ENCODE measurements at regions not wholly inside any gene's neighbourhood (a gene's known extent, or its start where the extent isn't known, plus 50 kb on each side); places are given as distances from the start of the nearest gene placed in this dataset.
"Not testable (repeated sequence)": the region's sequence is repeated elsewhere in the genome, so short reads cannot be mapped to it uniquely, and the experiment has no call there.

DNA sequence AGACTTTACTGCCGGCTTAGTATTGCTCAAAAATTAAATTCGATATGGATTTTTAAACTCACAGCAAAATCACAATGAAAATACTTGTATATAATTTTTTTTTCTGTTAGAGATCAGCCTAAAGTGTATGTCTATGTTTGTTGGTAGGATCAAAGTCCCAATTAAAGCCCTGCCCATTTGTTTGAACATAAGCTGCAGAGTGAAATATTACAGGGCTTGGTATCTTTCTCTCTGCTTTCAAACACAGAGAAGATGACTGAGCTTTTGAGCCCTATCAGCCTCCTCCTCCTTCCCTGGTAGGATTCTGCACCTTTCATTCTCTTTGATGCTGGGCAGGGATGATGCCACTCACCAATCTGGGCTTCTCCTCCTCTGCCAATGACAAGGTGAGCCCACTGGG, 345.4 kb downstream of the PPP1R2C start:
- DNase-seq, result no peak

DNA sequence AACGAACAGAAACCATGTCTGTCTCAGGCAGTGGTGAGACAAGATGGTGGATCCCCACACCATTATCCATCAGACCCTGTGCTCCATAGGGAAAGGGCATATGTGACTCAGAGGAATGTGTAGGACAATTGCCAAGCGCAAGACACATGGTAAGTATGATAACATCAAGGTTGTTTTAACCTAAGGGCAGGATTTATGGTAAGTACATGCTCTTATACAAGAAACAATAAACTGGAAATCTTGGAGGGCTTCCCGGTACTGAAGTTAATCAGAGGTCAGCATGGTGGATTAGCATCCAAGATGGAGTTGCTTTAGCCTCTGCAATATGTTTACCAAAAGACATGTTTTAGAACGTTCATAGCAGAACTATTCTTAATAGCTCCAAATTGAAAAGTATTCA, 355.0 kb downstream of the PPP1R2C start:
- DNase-seq, result no peak

DNA sequence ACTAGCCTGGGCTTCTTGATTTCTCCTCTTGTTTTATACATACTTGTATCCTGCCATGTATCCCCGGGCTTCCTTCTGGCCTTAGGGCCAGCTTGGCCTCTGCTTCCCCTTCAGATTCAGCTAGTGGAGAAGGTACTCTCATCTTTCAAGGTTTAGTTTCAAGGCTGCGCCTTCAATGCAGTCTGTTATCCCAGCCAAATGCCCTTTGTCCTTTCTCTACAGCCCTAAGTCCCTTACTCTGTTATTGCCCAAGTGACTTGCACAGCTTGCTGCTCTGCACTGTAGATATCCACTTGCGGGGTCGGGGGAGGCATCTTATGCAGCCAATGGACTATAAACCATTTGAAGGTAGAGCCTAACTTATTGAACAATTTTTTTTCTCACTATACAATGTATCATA, 357.5 kb downstream of the PPP1R2C start:
- DNase-seq, result no peak

DNA sequence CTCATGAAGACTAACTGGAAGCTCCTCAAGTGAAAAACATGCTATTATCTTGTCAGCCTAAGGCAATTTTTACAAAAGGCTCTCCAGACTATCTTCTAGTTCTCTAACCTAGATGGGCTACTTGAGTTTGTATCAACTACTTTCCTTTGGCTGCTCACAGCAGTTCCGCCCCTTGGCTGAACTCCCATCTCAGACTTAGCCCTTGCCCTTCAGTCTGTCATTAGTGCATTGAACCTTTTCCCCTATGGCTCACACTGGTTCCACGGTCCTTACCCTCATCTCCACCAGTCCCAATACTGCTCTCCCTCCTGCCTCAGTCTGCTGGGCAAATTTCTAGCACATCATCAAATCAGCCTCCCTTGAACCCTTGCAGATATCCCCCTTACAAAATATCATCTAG, 362.3 kb downstream of the PPP1R2C start:
- DNase-seq, result no peak

DNA sequence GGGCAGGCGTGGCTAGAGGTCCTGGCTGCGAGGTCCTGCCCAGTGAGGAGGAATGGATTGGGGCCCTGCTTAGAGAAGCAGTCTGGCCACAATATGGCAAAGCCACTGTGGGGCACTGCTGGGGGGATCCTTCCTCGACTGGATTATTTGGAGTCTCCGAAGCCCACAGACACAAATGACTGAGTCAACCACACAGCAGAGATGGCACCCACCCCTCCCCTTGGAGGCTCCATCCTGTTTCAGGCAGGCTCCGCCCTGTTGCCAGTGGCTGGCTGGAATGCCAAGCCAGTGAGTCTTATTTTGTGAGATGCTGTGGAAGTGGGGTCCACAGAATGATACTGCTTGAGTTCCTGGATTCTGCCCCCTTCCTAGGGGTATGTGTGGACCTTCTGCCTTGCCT, 363.9 kb downstream of the PPP1R2C start:
- no peak for DNase-seq

DNA sequence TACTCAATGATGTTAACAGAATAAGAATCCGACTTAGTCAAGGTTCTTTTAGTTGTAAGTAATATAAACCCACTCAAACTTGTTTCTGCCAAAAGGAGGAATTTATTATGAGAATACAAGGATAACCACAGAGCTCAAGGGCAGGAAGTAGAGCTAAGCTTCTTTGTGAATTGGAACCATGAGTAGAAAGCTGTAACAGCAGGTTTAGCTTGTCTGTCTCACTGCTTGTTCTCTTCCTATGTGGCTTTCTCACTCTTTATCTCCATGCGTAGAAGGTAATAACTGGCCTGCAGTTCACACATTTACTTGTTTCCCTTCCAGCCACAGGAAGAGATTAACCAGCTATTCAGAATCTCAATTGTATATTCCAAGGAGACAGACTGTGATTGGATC, 378.3 kb downstream of the PPP1R2C start:
- no peak for DNase-seq

DNA sequence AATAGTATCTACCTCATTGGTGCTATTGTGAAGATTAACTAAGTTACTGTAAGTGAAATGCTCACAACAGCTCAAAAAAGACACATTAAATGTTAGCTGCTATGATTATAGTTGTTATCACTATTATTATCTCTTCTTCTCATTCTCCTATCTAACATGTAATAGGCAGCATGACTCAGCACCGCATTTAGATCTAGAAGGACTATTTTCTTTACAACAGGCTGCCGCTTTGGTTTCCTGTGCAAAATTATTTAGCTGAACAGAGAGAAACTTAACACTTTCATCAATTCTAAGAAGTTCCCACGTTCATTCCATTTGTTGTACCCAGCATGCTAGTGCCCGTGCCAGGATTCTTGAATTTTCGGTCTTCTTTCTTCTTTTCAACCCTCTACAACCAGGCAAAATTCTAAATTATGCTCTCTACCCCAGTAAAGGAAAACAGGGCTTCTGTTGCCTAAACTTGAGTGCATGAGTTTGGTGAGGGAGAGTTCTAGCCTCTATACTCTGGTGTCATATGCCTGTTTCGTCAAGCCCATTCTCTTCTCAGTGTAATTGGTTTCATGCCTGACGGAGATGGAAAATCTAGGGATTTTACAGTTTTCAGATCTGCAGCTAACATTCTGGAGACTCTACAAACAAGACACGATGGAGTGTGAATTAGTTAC, 378.9 kb downstream of the PPP1R2C start:
- DNase-seq, result no peak

DNA sequence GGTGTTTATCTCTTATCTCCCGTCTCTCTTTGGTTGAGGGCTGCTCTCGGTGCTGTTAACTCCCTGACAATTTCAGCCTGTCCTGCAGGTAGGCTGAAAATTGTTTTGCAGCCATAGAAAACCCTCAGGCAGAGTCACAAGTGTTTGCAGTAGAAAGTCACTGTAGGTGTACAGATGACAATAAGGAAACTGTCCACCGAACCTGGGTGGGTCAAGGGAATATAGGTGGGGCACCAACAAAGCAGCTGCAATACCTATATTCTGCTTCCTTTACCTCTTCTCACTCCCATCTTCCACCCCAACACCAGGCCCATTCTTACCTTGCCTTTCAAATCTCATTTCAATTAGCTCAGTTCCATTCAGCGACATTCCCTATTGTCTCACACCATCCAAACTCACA, 381.8 kb downstream of the PPP1R2C start:
- no peak for DNase-seq

DNA sequence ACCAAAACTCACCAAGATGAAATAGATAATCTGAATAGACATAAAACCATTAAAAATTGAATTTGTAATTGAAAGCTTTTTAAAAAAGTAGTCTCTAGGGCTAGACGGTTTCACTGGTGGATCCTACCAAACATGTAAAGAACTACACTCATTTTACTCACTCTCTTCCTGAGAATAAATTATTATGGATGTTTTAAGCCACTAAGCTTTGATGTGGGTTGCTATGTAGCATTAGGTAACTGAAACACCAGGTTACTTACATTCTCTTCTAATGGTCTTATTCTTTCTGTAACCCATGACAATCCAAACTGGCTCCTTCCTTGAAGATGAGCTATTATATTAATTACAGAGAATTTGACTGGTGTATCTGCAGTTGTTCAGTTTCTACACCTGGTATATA, 385.1 kb downstream of the PPP1R2C start:
- no peak for DNase-seq

DNA sequence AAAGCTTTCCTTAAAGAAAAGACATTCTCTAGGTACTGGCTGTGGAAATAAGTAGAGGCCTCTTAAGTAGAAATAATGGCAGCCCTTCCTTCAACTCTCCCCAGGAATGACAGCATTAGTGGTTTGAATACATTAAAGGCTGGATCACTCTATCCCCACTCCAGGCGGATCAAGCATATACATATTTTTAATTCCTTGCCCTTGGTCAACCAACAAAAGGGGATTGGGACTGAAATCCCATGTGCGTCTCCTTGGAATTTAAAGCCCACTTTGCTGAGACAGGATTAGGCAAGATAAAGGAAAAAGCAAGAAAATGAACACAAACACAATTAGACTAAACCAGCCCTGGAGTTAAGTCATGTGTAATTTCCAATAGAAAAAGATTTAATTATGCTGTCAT, 391.3 kb downstream of the PPP1R2C start:
- no peak for DNase-seq

DNA sequence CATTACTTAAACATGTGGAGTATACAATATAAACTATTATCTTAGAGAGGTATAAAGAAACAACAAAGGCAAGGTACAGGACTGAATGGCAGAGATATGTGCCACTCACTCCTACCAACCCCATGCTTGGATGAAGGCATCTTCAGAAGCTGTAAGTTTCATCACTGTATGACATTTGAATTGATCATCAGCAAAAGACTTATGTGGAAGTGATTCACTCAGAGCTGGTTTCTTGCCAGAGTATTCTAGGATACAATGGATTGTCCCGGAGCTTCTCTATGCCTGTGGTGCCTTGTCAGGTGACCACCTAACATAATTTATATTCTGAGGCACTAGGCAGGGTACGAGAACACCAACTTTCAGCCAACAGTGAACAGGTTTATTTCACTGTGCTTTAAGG, 392.2 kb downstream of the PPP1R2C start:
- no peak for DNase-seq

DNA sequence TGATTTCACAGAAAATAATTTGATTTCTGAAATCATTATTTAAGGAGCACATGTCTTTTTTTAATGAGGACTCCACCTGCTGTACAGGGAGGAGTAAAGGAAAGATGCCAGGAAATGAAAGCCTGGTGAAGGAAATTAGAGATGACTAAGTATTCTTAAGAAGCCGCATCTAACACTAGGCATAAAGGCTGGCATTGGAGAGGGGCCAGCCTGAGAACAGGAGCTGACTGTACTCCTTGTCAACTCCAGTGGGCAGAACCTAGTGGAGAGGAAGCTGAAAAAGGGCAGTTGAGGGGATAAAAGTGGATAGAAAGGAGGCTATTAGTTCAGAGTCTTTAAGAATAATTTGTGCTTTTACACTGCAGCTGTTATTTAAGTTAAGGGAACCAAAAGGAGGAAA, 393.0 kb downstream of the PPP1R2C start:
- DNase-seq, result no peak

DNA sequence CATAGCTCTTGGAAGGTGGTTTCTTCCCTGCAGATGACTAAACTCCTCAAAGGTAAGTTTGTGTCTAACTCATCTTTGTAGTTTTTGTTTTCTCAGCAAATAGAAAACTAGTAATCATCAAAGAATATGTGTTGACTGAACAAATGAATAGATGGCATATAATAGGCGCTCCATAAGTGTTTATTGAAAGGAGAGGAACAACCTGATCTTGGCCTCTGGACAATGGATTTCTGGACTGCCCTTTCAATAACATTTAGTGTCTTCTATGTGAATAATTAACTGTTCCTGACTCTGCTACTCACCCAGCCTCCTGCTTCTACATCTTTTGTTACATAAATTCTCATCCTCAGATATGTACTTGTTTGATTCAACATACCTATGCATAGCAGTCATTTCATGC, 399.1 kb downstream of the PPP1R2C start:
- DNase-seq, result no peak

DNA sequence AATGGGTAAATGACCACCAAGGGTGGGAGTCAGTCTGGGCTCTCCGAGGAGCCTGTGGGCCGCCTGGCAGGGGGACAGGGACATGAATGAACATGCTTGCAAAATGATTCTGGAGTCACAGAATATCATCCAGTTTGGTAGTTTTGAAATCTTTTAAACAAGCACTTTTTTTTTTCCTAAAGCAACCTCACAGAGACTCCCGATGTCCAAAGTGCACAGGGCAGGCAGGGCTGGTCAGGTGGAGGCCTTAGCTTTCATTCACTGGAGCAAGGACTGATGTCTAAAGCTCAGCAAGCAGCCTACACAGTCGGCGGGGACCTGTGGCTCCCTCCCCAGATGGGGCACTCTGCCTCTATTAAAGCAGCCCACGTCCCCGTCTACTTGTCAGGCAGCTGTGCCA, 402.9 kb downstream of the PPP1R2C start:
- DNase-seq, result no peak

DNA sequence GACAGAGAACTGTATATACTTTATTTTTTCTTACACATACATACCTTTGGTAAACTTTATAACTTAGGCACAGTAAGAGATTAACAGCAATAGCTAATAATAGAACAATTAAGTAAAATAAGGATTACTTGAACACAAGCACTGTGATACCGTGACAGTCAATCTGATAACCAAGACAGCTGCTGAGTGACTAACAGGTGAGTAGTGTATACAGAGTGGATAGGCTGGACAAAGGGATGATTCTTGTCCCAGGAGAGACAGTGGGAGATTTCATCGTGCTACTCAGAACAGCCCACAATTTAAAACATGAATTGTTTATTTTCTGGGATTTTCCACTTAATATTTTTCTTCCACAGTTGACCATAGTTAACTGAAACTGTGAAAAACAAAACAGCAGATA, 411.8 kb downstream of the PPP1R2C start:
- no peak for DNase-seq

DNA sequence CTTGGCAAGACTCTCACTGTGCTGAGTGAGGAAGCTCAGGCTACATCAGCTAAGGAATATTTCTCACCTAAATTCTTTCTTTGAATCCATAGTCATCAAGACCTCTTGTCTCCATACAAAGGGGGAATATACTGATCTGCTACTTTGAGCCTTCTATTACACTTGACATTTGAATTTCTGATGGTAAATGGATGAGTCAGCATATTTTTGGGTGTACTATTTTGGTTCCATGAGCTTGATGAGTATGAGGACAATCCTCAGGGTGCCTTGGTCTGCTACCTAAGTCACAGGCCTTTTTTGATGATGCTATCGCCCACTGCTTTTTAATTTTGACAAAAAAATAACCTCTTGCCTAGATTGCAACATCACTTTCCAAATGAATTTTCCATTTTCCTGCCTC, 415.7 kb downstream of the PPP1R2C start:
- no peak for DNase-seq

DNA sequence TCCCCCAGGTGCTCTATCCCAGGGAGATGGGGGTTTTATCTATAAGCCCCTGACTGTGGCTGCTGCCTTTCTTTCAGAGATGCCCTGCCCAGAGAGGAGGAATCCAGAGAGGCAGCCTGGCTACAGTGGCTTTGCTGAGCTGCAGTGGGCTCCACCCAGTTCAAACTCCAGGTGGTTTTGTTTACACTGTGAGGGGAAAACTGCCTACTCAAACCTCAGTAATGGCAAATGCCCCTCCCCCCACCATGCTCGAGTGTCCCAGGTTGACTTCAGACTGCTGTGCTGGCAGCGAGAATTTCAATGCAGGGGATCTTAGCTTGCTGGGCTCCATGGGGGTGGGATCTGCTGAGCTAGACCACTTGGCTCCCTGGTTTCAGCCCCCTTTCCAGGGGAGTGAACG, 419.6 kb upstream of the CASK start:
- DNase-seq, result not testable (repeated sequence)

All from CD4-positive, alpha-beta T cell treated with Interferon gamma for 1 hour (primary cell).